ENCODE measurements at regions not wholly inside any gene's neighbourhood (a gene's known extent, or its start where the extent isn't known, plus 50 kb on each side); places are given as distances from the start of the nearest gene placed in this dataset.

DNA sequence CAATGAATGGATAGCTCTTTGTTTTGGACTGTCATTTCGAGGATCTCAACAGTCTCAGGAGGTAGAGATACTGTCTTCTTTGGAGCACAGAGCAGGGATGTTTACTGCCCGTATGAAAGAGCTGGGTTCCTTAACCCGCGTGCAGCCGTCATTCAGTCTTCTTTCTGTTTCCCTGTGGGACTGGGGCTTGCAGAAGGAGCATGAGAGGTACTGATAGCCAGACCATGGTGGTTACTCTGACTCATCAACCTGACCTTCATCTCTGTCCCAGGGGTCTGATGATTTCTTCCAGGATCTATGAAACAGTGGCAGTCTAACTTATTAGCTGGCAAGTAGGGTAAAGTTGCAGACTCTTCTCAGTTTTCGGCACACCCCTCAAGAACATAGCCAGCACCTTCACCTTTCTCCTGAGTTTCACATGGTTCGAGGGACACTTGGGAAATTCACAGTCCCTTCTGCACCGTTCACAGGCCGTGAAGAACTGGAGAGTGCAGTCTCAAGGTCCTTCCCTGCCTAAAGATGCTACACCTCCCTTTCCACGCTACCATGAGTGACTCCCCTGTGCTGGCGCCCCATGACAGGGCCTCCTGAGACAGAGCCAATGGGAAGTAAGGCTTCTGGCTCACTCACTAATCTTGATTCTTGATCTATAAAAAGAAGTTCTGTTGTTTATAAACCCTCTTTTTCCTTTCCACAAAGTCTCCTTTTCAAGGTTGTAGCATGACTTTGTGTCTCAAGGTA is 226.2 kb downstream of the MC4R start:
- DNase-seq (ENCODE audit: low read depth in 1 of 2, low spot score in 1 of 2), result no peak

DNA sequence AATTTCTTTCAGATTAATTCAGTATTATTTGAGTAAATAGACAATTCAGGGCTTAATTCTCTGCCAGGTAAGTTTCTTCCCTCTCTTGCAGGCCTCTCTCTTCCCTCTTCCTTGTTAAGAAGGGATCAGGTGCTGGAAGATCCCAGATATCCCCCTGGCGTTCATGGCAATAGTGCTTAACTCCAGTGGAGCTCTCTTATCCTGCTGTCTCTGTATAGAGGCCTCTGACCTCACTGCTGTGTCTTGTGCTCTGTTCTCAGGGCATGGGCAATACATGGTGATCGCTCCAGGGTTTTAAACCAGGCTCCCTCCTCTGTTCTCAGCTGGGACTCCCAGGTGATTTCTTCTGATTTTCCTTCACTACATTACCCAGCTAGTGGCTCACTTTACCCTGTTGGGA is 226.8 kb downstream of the MC4R start:
- no peak for DNase-seq (ENCODE audit: low read depth in 1 of 2, low spot score in 1 of 2)

DNA sequence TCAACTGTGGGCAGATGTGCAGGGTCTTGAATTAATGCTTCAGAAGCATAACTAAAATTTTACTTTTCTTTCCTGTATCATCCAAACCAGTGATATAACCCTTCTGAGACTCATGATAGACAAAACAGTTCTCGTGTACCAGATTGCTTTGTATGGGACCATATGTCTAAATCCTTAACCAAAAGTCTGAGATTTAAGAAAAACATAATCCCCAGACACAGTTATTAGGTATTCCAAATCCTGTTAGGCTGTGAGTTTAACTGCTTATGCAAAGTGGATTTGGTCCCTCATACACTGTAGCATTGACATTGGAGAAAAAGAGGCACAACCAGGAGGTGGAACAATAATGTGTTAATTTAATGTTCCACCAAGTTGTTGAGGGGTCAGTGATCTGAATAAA is 235.0 kb downstream of the PMAIP1 start:
- DNase-seq (ENCODE audit: low read depth in 1 of 2, low spot score in 1 of 2), result no peak

- DNase-seq (ENCODE audit: low read depth in 1 of 2, low spot score in 1 of 2), result no peak
Measured at GRCh38 chr18:60130284-60130683, 230.5 kb downstream of the PMAIP1 start.

- DNase-seq (ENCODE audit: low read depth in 1 of 2, low spot score in 1 of 2), result no peak
Measured at GRCh38 chr18:60123031-60123430, 223.2 kb downstream of the PMAIP1 start.

- DNase-seq (ENCODE audit: low read depth in 1 of 2, low spot score in 1 of 2), result no peak
Measured at GRCh38 chr18:60122339-60122738, 222.5 kb downstream of the PMAIP1 start.

DNA sequence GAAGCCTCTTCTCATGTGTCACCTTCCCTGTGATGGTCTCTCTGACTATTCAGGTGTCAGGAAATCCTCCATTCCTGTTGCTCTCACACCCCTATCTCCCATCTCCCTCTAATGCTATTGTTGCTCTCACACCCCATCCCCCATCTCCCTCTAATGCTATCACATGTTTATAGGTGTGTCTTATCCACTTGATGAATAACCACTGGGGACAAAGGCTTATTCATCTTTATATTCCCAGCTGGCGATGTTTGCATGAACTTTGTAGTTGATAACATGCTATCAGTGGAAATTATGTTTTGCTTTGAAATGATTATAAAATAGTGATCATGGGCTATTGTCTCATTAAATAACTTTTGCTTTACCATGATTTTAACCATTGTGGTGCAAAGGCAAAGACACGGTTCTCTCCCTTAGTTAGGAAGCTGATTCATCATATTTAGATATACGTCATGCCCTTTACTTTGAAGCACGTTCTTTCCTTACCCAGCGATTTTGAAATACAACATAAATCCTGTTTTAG is 220.5 kb downstream of the PMAIP1 start:
- no peak for DNase-seq (ENCODE audit: low read depth in 1 of 2, low spot score in 1 of 2)

DNA sequence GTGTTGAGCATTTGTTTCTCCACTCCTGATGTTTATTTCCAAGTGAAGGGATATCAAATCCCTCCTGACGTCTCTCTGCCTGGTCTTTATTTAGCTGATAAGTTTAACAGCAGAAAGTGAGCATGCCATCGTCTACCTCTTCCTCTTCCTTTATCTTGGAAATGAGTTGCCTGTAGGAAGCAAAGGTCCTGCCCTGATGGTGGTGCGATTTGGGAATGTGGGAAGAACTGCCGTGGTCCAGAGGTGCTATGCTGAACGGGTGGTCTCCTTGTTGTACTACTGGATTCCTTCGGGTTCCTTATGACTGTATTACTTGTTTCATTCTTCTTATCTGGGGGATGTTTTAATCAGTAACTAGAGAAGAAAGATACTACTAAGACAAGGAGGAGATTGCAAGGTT is 217.5 kb downstream of the PMAIP1 start:
- DNase-seq (ENCODE audit: low read depth in 1 of 2, low spot score in 1 of 2), result no peak

DNA sequence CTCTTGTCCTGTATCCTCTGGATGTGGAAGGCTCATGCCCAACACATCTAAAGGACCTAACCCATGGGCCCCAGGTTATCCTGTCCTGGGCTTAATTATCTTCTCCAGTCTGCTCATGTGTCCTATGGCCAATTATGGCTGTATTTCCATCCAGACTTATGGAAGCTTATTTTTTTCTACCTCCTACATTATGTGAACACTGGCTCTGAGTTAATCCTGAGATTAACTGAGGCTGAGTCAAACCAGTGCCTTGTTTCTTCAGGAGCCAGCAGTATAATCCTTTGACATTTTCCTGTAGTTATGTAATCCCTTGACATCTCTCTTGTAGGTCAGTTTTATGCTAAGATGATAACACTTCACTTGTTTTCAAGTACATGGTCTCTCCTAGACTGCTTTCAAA is 213.6 kb downstream of the PMAIP1 start:
- no peak for DNase-seq (ENCODE audit: low read depth in 1 of 2, low spot score in 1 of 2)

GRCh38 chr18:60112369-60112768 is 212.6 kb downstream of the PMAIP1 start:
- no peak for DNase-seq (ENCODE audit: low read depth in 1 of 2, low spot score in 1 of 2)

DNA sequence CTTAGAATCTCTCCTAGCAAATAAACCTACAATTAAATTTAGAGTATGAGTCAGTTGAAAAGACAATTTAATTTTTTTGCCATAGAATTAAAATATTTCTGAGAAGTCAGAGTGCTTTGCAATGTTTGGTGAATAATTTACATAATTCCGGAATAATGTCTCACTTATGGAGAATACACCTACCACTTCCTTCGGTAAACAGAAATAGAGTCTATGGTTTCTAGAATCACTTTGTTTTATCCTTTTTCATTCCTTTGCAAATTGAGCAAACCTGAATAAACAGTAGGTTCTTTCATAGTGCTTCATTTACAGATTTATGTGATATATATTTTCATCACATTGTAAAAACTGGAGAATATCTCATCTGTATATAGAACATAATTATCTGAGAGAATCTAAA is 211.7 kb downstream of the PMAIP1 start:
- no peak for DNase-seq (ENCODE audit: low read depth in 1 of 2, low spot score in 1 of 2)

GRCh38 chr18:60110836-60111235 is 211.0 kb downstream of the PMAIP1 start:
- no peak for DNase-seq (ENCODE audit: low read depth in 1 of 2, low spot score in 1 of 2)

DNA sequence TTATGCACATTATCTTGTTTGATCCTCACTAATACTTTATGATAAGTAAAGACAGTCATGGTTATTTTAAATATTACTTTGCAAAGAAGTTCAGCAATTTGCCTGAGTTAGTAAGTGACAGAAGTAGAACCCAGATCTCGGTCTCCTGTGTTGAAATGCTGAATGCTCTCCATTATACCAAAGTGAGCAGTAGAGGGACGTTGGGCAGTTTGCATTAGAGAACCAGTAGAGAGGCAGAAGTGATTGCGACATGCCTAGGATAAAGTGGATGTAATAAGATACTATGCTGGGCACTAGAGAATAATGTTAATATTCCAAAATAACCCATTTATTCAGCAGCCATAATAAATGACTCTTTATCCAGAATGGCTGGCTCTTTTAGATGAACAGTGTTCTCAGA is 201.0 kb downstream of the PMAIP1 start:
- DNase-seq (ENCODE audit: low read depth in 1 of 2, low spot score in 1 of 2), result no peak

DNA sequence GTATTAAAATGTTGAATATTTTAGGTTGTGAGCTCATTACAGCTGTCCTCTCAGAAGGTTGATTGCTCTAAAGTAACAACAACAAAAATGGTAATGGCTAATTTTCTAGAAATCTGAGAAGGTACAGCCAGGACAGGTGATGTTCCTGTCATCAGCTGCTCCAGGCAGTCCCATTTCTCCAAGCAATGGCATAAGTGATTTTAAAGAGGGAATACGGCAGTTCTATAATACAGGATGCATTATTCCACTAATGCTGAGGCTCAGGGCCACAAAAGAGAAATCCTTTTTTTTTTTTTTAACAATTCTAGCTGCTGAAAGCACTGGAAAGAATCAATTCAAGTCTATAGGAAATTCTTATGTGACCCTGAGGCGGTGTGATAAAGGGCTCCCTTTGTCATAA is 199.9 kb downstream of the PMAIP1 start:
- DNase-seq (ENCODE audit: low read depth in 1 of 2, low spot score in 1 of 2), result no peak

DNA sequence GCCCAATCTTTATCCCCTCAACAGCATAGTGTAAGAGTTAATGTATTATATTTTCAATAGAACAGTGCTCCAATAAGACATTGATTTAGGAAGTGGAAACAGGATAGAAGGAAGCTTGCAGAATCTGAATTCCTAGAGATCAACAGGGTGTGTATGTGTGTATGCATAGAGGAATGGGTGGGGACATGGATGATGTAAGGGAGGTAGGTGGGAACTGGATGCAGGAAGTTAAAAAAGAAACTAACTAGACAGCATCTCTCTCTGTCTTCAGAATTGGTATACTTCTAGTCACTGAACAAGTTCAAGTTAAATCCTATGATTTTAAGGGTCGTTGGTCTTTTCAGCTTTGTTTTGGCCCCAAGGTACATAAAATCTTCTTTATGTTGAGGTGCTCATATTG is 196.6 kb downstream of the PMAIP1 start:
- DNase-seq (ENCODE audit: low read depth in 1 of 2, low spot score in 1 of 2), result no peak

DNA sequence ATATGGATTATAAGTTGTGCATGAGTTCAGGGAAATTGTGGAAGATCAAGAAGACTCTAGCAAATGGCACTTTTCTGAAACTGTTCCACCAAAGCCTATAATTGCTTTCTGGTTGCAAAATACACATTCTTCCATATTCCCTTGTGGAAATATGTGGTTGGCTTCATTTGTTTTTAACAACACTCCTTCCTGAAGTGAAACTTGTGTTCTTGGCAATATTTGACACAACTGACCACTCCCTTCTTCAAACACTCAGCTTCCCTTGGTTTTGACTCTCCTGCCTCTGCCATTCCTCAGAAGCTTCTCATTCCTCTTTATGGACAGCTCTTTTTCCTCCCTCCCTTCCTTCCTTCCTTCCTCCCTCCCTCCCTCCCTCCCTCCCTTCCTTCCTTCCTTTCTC is 192.3 kb downstream of the PMAIP1 start:
- DNase-seq (ENCODE audit: low read depth in 1 of 2, low spot score in 1 of 2), result no peak

DNA sequence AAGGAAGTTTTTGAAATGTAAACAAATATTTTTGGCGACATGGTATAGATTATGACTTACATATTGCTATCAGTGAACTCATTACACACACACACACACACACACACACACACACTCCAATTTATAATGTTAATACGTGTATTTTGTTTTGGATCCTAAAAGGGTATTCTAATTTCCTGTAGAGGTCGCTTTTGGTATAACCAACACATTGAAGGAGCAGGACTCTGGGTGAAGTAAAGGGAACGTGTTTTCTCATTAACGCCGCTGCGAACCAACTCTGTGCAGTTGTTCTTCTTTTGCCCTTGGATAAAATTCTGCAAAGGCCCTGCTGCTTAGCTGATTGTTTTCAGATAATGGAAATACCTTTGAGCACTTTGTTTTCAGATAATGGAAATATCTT is 190.4 kb downstream of the PMAIP1 start:
- no peak for DNase-seq (ENCODE audit: low read depth in 1 of 2, low spot score in 1 of 2)

- DNase-seq (ENCODE audit: low read depth in 1 of 2, low spot score in 1 of 2), result no peak
Measured at GRCh38 chr18:60082790-60083189, 183.0 kb downstream of the PMAIP1 start.

- no peak for DNase-seq (ENCODE audit: low read depth in 1 of 2, low spot score in 1 of 2)
Measured at GRCh38 chr18:60082282-60082681, 182.5 kb downstream of the PMAIP1 start.

DNA sequence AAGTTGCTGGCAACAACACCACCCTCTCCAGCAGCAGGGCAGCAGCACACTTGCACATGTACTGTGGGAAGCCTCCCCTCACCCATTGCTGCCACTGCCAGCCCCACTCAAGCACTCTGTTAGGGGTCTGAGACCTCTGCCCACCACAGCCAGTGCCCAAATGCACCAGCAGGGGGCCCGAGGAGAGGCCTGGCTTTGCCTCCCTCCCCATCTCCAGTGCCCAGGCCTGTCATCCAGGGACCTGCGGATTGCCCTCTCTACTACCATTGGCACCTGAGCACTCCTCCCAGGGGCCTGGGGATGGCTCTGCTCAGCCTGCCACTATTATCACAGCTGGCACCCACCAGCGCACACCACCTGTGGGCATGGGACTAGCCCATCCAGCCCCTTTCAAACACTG is 175.7 kb downstream of the PMAIP1 start:
- DNase-seq (ENCODE audit: low read depth in 1 of 2, low spot score in 1 of 2), result no peak

DNA sequence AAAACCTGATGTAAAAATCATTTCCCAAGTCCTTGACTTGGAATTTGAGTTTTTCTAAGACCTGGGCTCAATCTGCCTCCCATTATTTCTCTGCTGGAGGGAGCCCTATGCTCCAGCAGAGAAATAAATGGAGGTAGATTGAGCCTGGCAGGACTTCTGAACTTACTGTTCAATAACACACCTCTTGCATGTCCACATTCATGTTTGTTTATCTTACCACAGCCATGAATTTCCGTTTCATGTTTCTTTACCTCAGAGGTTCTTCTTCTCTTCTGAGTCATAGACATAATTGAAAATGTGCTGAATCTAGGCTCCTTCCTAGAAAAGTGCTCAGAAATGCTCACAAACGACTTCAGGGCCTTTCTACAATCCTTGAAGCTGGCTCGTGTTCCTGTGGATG is 170.8 kb downstream of the PMAIP1 start:
- DNase-seq (ENCODE audit: low read depth in 1 of 2, low spot score in 1 of 2), result no peak

DNA sequence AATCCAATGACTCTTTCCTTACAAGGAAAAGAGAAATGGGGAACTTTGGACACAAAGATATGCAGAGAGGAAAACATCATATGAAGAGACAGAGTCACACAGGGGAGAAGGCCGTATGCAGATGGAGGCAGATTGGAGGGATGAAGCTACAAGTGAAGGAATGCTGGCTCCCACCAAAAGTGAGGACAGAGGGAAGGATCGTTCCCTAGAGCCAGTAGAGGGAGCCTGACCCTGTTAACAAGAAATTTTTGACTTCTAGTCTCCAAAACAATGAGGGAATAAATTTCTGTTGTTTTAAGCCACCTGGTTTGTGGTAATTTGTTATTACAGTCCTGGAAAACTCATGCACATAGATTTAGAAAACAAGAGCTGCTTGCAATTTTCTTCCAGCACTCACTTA is 169.3 kb downstream of the PMAIP1 start:
- DNase-seq (ENCODE audit: low read depth in 1 of 2, low spot score in 1 of 2), result no peak

DNA sequence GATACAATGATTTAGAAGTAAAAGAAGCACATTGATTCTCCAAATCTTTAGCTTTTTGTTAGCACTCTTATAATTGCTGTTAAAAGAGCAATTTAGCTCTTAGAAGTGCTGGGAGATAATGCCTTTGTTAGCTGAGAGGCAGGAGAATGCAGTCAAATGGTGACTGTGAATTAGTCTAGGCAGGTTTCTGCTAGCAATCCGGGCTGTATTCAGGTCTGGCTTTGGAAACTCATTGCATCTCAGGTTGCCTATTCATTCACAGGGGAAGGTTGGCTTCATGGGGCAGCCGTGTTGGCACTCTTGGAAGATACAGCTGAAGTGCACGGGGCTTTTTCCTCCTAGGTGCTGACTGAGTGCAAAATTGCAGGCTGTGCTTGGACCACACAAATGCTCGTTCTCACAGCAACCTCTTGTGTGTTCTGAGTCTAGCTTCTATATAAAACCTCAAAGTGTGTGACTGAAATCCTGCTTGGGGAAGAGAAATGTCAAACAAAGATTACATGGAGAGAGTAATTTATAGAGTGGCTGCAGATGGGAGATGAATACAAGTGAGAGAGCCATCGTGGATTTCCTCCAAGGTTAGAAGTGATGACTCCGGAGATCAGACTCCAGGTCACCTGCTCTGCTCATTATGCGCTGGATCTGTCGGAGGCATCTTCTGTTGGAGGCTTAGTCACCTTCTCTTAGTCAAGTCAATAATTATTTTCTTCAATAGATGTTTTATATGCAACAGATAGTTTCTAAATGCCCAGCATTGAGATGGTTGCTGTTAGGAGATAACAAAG is 167.8 kb downstream of the PMAIP1 start:
- no peak for DNase-seq (ENCODE audit: low read depth in 1 of 2, low spot score in 1 of 2)
